ENCODE measurements at regions not wholly inside any gene's neighbourhood (a gene's known extent, or its start where the extent isn't known, plus 50 kb on each side); places are given as distances from the start of the nearest gene placed in this dataset.

GRCh38 chr4:165678936-165679325 is 194.1 kb upstream of the TLL1 start:
- no peak overlapping the region for H3K9ac ChIP-seq (ENCODE audit: low read length)
- H3K27me3 ChIP-seq (ENCODE audit: control insufficient read depth, insufficient read depth, low read length), result no peaks in the 10 kb centered on the region
- no peaks in the 10 kb centered on the region for H3K9me3 ChIP-seq (ENCODE audit: control insufficient read depth, low read depth, low read length)
- no peaks in the 10 kb centered on the region for H3K4me1 ChIP-seq (ENCODE audit: control insufficient read depth, low read depth, low read length)
- no peaks in the 10 kb centered on the region for H3K36me3 ChIP-seq (ENCODE audit: control insufficient read depth, low read depth, low read length)
- no peak overlapping the region for H3K27ac ChIP-seq (ENCODE audit: low read length)
- H3K4me3 ChIP-seq (ENCODE audit: low read length), result no peak overlapping the region

GRCh38 chr4:165680821-165681220 is 192.2 kb upstream of the TLL1 start:
- Histone ChIP-seq H3K36me3 (ENCODE audit: control insufficient read depth, low read depth, low read length) (no peaks in the 10 kb centered on the region), H3K9ac (ENCODE audit: low read length) (no peak overlapping the region), H3K27me3 (ENCODE audit: control insufficient read depth, insufficient read depth, low read length) (no peaks in the 10 kb centered on the region)

GRCh38 chr4:165682611-165683010 is 190.4 kb upstream of the TLL1 start:
- Histone ChIP-seq H3K27ac (ENCODE audit: low read length) (no peak overlapping the region), H3K9ac (ENCODE audit: low read length) (no peak overlapping the region), H3K36me3 (ENCODE audit: control insufficient read depth, low read depth, low read length) (no peaks in the 10 kb centered on the region), H3K27me3 (ENCODE audit: control insufficient read depth, insufficient read depth, low read length) (no peaks in the 10 kb centered on the region), H3K9me3 (ENCODE audit: control insufficient read depth, low read depth, low read length) (no peaks in the 10 kb centered on the region), H3K4me1 (ENCODE audit: control insufficient read depth, low read depth, low read length) (no peaks in the 10 kb centered on the region), H3K4me3 (ENCODE audit: low read length) (no peak overlapping the region)

More at GRCh38 chr4:165680821-165681220, 192.2 kb upstream of the TLL1 start:
- H3K4me3 ChIP-seq (ENCODE audit: low read length), result no peak overlapping the region
- no peaks in the 10 kb centered on the region for H3K4me1 ChIP-seq (ENCODE audit: control insufficient read depth, low read depth, low read length)
- no peak overlapping the region for H3K27ac ChIP-seq (ENCODE audit: low read length)
- H3K9me3 ChIP-seq (ENCODE audit: control insufficient read depth, low read depth, low read length), result no peaks in the 10 kb centered on the region

GRCh38 chr4:165684177-165684805 is 188.7 kb upstream of the TLL1 start:
- Histone ChIP-seq H3K27me3 (ENCODE audit: control insufficient read depth, insufficient read depth, low read length) (no peaks in the 10 kb centered on the region), H3K36me3 (ENCODE audit: control insufficient read depth, low read depth, low read length) (no peaks in the 10 kb centered on the region), H3K9me3 (ENCODE audit: control insufficient read depth, low read depth, low read length) (no peaks in the 10 kb centered on the region), H3K4me3 (ENCODE audit: low read length) (no peak overlapping the region), H3K27ac (ENCODE audit: low read length) (no peak overlapping the region), H3K9ac (ENCODE audit: low read length) (no peak overlapping the region), H3K4me1 (ENCODE audit: control insufficient read depth, low read depth, low read length) (no peaks in the 10 kb centered on the region)

GRCh38 chr4:165686756-165687155 is 186.3 kb upstream of the TLL1 start:
- Histone ChIP-seq H3K4me1 (ENCODE audit: control insufficient read depth, low read depth, low read length) (no peaks in the 10 kb centered on the region), H3K27me3 (ENCODE audit: control insufficient read depth, insufficient read depth, low read length) (no peaks in the 10 kb centered on the region), H3K9ac (ENCODE audit: low read length) (no peak overlapping the region), H3K9me3 (ENCODE audit: control insufficient read depth, low read depth, low read length) (no peaks in the 10 kb centered on the region), H3K36me3 (ENCODE audit: control insufficient read depth, low read depth, low read length) (no peaks in the 10 kb centered on the region), H3K4me3 (ENCODE audit: low read length) (no peak overlapping the region), H3K27ac (ENCODE audit: low read length) (no peak overlapping the region)

GRCh38 chr4:165689159-165689558 is 183.9 kb upstream of the TLL1 start:
- Histone ChIP-seq H3K9ac (ENCODE audit: low read length) (no peak overlapping the region), H3K4me1 (ENCODE audit: control insufficient read depth, low read depth, low read length) (no peaks in the 10 kb centered on the region), H3K4me3 (ENCODE audit: low read length) (no peak overlapping the region), H3K27ac (ENCODE audit: low read length) (no peak overlapping the region), H3K9me3 (ENCODE audit: control insufficient read depth, low read depth, low read length) (no peaks in the 10 kb centered on the region), H3K27me3 (ENCODE audit: control insufficient read depth, insufficient read depth, low read length) (no peaks in the 10 kb centered on the region), H3K36me3 (ENCODE audit: control insufficient read depth, low read depth, low read length) (no peaks in the 10 kb centered on the region)

GRCh38 chr4:165692082-165692481 is 181.0 kb upstream of the TLL1 start:
- no peaks in the 10 kb centered on the region for H3K27me3 ChIP-seq (ENCODE audit: control insufficient read depth, insufficient read depth, low read length)
- no peaks in the 10 kb centered on the region for H3K4me1 ChIP-seq (ENCODE audit: control insufficient read depth, low read depth, low read length)
- H3K4me3 ChIP-seq (ENCODE audit: low read length), result no peak overlapping the region
- H3K9me3 ChIP-seq (ENCODE audit: control insufficient read depth, low read depth, low read length), result no peaks in the 10 kb centered on the region
- no peak overlapping the region for H3K9ac ChIP-seq (ENCODE audit: low read length)
- no peaks in the 10 kb centered on the region for H3K36me3 ChIP-seq (ENCODE audit: control insufficient read depth, low read depth, low read length)
- H3K27ac ChIP-seq (ENCODE audit: low read length), result no peak overlapping the region

- no peak overlapping the region for H3K4me3 ChIP-seq (ENCODE audit: low read length)
- H3K27ac ChIP-seq (ENCODE audit: low read length), result no peak overlapping the region
- H3K4me1 ChIP-seq (ENCODE audit: control insufficient read depth, low read depth, low read length), result no peaks in the 10 kb centered on the region
- H3K9ac ChIP-seq (ENCODE audit: low read length), result no peak overlapping the region
- no peaks in the 10 kb centered on the region for H3K27me3 ChIP-seq (ENCODE audit: control insufficient read depth, insufficient read depth, low read length)
- H3K36me3 ChIP-seq (ENCODE audit: control insufficient read depth, low read depth, low read length), result no peaks in the 10 kb centered on the region
- H3K9me3 ChIP-seq (ENCODE audit: control insufficient read depth, low read depth, low read length), result no peaks in the 10 kb centered on the region
Observed at GRCh38 chr4:165698272-165698671, 174.8 kb upstream of the TLL1 start.

GRCh38 chr4:165699055-165699454 is 174.0 kb upstream of the TLL1 start:
- no peaks in the 10 kb centered on the region for H3K4me1 ChIP-seq (ENCODE audit: control insufficient read depth, low read depth, low read length)
- H3K27me3 ChIP-seq (ENCODE audit: control insufficient read depth, insufficient read depth, low read length), result no peaks in the 10 kb centered on the region
- no peak overlapping the region for H3K27ac ChIP-seq (ENCODE audit: low read length)
- H3K36me3 ChIP-seq (ENCODE audit: control insufficient read depth, low read depth, low read length), result no peaks in the 10 kb centered on the region
- H3K9ac ChIP-seq (ENCODE audit: low read length), result no peak overlapping the region
- no peaks in the 10 kb centered on the region for H3K9me3 ChIP-seq (ENCODE audit: control insufficient read depth, low read depth, low read length)
- no peak overlapping the region for H3K4me3 ChIP-seq (ENCODE audit: low read length)

- H3K4me1 ChIP-seq (ENCODE audit: control insufficient read depth, low read depth, low read length), result no peaks in the 10 kb centered on the region
- H3K36me3 ChIP-seq (ENCODE audit: control insufficient read depth, low read depth, low read length), result no peaks in the 10 kb centered on the region
- no peak overlapping the region for H3K27ac ChIP-seq (ENCODE audit: low read length)
- no peaks in the 10 kb centered on the region for H3K27me3 ChIP-seq (ENCODE audit: control insufficient read depth, insufficient read depth, low read length)
- no peak overlapping the region for H3K4me3 ChIP-seq (ENCODE audit: low read length)
- H3K9me3 ChIP-seq (ENCODE audit: control insufficient read depth, low read depth, low read length), result no peaks in the 10 kb centered on the region
- H3K9ac ChIP-seq (ENCODE audit: low read length), result no peak overlapping the region
Observed at GRCh38 chr4:165700855-165701254, 172.2 kb upstream of the TLL1 start.

- no peak overlapping the region for H3K27ac ChIP-seq (ENCODE audit: low read length)
- peaks cover 4% of the 10 kb centered on the region for H3K4me1 ChIP-seq (ENCODE audit: control insufficient read depth, low read depth, low read length)
- H3K4me3 ChIP-seq (ENCODE audit: low read length), result no peak overlapping the region
- H3K9me3 ChIP-seq (ENCODE audit: control insufficient read depth, low read depth, low read length), result no peaks in the 10 kb centered on the region
- no peaks in the 10 kb centered on the region for H3K36me3 ChIP-seq (ENCODE audit: control insufficient read depth, low read depth, low read length)
- H3K9ac ChIP-seq (ENCODE audit: low read length), result no peak overlapping the region
- no peaks in the 10 kb centered on the region for H3K27me3 ChIP-seq (ENCODE audit: control insufficient read depth, insufficient read depth, low read length)
Observed at GRCh38 chr4:165707128-165707527, 165.9 kb upstream of the TLL1 start.

- Histone ChIP-seq H3K4me1 (ENCODE audit: control insufficient read depth, low read depth, low read length) (peaks cover 4% of the 10 kb centered on the region), H3K9ac (ENCODE audit: low read length) (no peak overlapping the region), H3K27me3 (ENCODE audit: control insufficient read depth, insufficient read depth, low read length) (no peaks in the 10 kb centered on the region), H3K27ac (ENCODE audit: low read length) (no peak overlapping the region), H3K9me3 (ENCODE audit: control insufficient read depth, low read depth, low read length) (no peaks in the 10 kb centered on the region), H3K36me3 (ENCODE audit: control insufficient read depth, low read depth, low read length) (no peaks in the 10 kb centered on the region), H3K4me3 (ENCODE audit: low read length) (no peak overlapping the region)
Observed at GRCh38 chr4:165709516-165709915, 163.5 kb upstream of the TLL1 start.

All from iPS-18a (cell line).